Hepatocyte (in vitro differentiated cells): ENCODE measurements at regions not wholly inside any gene's neighbourhood (a gene's known extent, or its start where the extent isn't known, plus 50 kb on each side); places are given as distances from the start of the nearest gene placed in this dataset.

Experiments
- CTCF ChIP-seq: fragments of 200-600 bp; sonication (generic); IDR thresholded peaks from 2 replicates; pipeline ENCODE4 v1.5.1; 2016; ENCODE audit warnings: antibody characterized with exemption, mild to moderate bottlenecking; ENCODE audit not compliant: poor library complexity
- EZH2 ChIP-seq: fragments of 200-600 bp; sonication (generic); IDR thresholded peaks from 2 replicates; pipeline ENCODE4 v1.6.1; 2016; ENCODE audit warnings: antibody characterized with exemption, mild to moderate bottlenecking, borderline replicate concordance
- EZH2phosphoT487 ChIP-seq: fragments of 200-600 bp; sonication (generic); IDR thresholded peaks from one replicate; pipeline ENCODE4 v1.6.1; 2018; ENCODE audit warnings: antibody characterized with exemption, mild to moderate bottlenecking, low read depth, moderate library complexity; ENCODE audit not compliant: unreplicated experiment, severe bottlenecking

DNA sequence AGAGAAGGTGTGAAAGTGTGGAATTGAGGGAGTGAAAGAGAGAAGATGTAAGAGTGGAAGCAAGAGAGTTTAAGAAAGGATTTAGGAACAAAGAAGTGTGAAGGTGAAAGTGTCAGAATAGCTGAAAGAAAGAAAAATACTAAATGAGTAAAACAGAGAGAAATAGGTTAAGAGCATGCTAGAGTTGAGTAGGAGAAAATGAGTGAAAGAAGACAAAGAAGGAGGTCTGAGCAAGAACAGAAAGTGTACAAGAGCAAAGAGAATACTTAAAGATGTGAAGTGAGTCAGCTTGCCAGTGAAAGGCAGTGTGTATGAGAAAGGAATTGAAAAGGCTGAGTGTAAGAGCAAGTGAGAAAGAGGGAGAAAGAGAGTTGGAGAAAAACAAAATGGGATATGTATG lies 348.8 kb upstream of the BCHE start:
- TF ChIP-seq CTCF (no peak), EZH2phosphoT487 (no peak), EZH2 (no peak)
